ENCODE measurements at regions not wholly inside any gene's neighbourhood (a gene's known extent, or its start where the extent isn't known, plus 50 kb on each side); places are given as distances from the start of the nearest gene placed in this dataset.
"Not testable (repeated sequence)": the region's sequence is repeated elsewhere in the genome, so short reads cannot be mapped to it uniquely, and the experiment has no call there.

GRCh38 chr4:134126000-134126560, 75.5 kb downstream of the PABPC4L start:
- no peak for DNase-seq (ENCODE audit: low read depth)
- H3K4me3 ChIP-seq (ENCODE audit: control insufficient read depth, low read depth, low read length): no peak overlapping the region
- TF ChIP-seq, protein P1, sequence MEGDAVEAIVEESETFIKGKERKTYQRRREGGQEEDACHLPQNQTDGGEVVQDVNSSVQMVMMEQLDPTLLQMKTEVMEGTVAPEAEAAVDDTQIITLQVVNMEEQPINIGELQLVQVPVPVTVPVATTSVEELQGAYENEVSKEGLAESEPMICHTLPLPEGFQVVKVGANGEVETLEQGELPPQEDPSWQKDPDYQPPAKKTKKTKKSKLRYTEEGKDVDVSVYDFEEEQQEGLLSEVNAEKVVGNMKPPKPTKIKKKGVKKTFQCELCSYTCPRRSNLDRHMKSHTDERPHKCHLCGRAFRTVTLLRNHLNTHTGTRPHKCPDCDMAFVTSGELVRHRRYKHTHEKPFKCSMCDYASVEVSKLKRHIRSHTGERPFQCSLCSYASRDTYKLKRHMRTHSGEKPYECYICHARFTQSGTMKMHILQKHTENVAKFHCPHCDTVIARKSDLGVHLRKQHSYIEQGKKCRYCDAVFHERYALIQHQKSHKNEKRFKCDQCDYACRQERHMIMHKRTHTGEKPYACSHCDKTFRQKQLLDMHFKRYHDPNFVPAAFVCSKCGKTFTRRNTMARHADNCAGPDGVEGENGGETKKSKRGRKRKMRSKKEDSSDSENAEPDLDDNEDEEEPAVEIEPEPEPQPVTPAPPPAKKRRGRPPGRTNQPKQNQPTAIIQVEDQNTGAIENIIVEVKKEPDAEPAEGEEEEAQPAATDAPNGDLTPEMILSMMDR (IDR thresholded peaks at IDR 0.05; ENCODE audit: control insufficient read depth, insufficient read depth, low read depth, low read length, missing control alignments): no peak

- TF ChIP-seq, protein P1 (IDR thresholded peaks at IDR 0.05; ENCODE audit: control insufficient read depth, insufficient read depth, low read depth, low read length, missing control alignments): no peak
- H3K4me3 ChIP-seq (ENCODE audit: control insufficient read depth, low read depth, low read length): no peak overlapping the region
- DNase-seq (ENCODE audit: low read depth): no peak
These were observed 78.7 kb downstream of the PABPC4L start for GRCh38 chr4:134122903-134123302.

- TF ChIP-seq, protein P1 (IDR thresholded peaks at IDR 0.05; ENCODE audit: control insufficient read depth, insufficient read depth, low read depth, low read length, missing control alignments): no peak
- no peak for DNase-seq (ENCODE audit: low read depth)
- H3K4me3 ChIP-seq (ENCODE audit: control insufficient read depth, low read depth, low read length): no peak overlapping the region
These were observed 84.0 kb downstream of the PABPC4L start for GRCh38 chr4:134117392-134118183.

DNA sequence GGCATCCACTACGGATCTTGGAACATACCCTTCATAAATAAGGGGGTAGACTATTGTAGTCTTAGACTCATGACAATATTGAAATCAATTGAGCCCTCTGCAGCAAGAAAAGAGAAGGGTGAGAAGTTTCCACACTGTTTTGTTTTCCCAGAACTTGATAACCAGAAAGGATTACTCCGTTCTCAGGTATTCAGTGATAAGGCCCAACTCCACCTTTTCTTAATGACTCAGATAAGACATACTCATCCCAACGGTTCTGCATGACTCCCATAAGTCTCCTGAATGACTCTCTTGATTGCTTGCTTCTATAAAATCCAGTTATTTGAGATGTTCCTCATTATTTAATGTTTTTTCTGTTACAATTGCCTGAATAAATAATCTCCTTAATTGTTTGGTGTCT, 111.7 kb downstream of the PABPC4L start:
- TF ChIP-seq, protein P1 (IDR thresholded peaks at IDR 0.05; ENCODE audit: control insufficient read depth, insufficient read depth, low read depth, low read length, missing control alignments): no peak
- H3K4me3 ChIP-seq (ENCODE audit: control insufficient read depth, low read depth, low read length): no peak overlapping the region
- no peak for DNase-seq (ENCODE audit: low read depth)

DNA sequence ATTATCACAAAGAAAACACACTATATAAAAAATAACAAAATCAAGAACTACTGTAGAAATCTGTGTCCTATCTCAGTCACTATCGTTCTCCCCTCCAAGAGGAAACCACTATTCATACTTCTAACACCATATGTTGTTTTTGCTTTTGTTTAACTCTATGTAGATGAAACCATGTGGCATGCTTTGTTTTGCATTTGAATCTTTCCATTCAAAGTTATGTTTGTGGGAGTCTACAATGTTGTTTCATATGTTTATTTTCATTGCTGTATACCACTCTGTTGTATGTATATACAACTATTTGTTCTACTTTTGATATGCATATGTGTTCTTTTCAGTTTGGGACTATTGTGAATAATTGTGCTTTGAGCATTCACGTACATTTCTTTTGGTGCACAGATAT, 116.1 kb downstream of the PABPC4L start:
- no peak for DNase-seq (ENCODE audit: low read depth)
- TF ChIP-seq, protein P1 (IDR thresholded peaks at IDR 0.05; ENCODE audit: control insufficient read depth, insufficient read depth, low read depth, low read length, missing control alignments): no peak
- H3K4me3 ChIP-seq (ENCODE audit: control insufficient read depth, low read depth, low read length): no peak overlapping the region

DNA sequence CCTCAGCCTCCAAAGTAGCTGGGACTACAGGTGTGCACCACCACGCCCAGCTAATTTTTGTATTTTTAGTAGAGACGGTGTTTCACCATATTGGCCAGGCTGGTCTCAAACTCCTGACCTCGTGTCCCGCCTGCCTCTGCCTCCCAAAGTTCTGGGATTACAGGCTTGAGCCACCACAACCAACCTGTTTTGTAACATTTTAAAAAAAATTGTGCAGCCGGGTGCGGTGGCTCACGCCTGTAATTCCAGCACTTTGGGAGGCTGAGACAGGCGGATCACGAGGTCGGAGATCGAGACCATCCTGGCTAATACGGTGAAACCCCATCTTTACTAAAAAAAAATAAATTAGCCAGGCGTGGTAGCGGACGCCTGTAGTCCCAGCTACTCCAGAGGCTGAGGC, 122.5 kb downstream of the PABPC4L start:
- DNase-seq (ENCODE audit: low read depth); H3K4me3 ChIP-seq (ENCODE audit: control insufficient read depth, low read depth, low read length): not testable (repeated sequence)

- TF ChIP-seq, protein P1 (IDR thresholded peaks at IDR 0.05; ENCODE audit: control insufficient read depth, insufficient read depth, low read depth, low read length, missing control alignments): no peak
- H3K4me3 ChIP-seq (ENCODE audit: control insufficient read depth, low read depth, low read length): no peak overlapping the region
- no peak for DNase-seq (ENCODE audit: low read depth)
These were observed 123.2 kb downstream of the PABPC4L start for GRCh38 chr4:134078230-134078914.

Data from AG09309 (cell line).